ENCODE measurements at regions not wholly inside any gene's neighbourhood (a gene's known extent, or its start where the extent isn't known, plus 50 kb on each side); places are given as distances from the start of the nearest gene placed in this dataset.
"Not testable (repeated sequence)": the region's sequence is repeated elsewhere in the genome, so short reads cannot be mapped to it uniquely, and the experiment has no call there.

- H3K4me1 Mint-ChIP-seq (ENCODE audit: insufficient read depth, unreplicated experiment); DNase-seq (ENCODE audit: unreplicated experiment); BruUV-seq (replicated peaks); H3K36me3 Mint-ChIP-seq (ENCODE audit: insufficient read depth, unreplicated experiment); POLR2A ChIA-PET; H3K9me3 Mint-ChIP-seq (ENCODE audit: unreplicated experiment); intact Hi-C loops (cut with micrococcal nuclease); H3K4me3 Mint-ChIP-seq (ENCODE audit: unreplicated experiment); H3K27ac Mint-ChIP-seq (ENCODE audit: low read depth, unreplicated experiment): not testable (repeated sequence)
- peaks cover 31% of the 10 kb centered on the region for H3K27me3 Mint-ChIP-seq (ENCODE audit: insufficient read depth, unreplicated experiment)
- CTCF ChIA-PET = interaction anchor here (1.2 kb wide), 1 partner anchor 10 kb away, joined by 3 read pairs; no protein-coding TSS in a partner anchor
Measured at GRCh38 chr18:5830902-5831301, 64.4 kb downstream of the TMEM200C start.

GRCh38 chr18:5828913-5829312 is 66.4 kb downstream of the TMEM200C start:
- intact Hi-C loops (cut with micrococcal nuclease) = no loop called here
- BruUV-seq (replicated peaks) = no TSS peak
- no peaks in the 10 kb centered on the region for H3K4me1 Mint-ChIP-seq (ENCODE audit: insufficient read depth, unreplicated experiment)
- H3K27ac Mint-ChIP-seq (ENCODE audit: low read depth, unreplicated experiment) = no peak overlapping the region
- peaks cover 38% of the 10 kb centered on the region for H3K27me3 Mint-ChIP-seq (ENCODE audit: insufficient read depth, unreplicated experiment)
- H3K9me3 Mint-ChIP-seq (ENCODE audit: unreplicated experiment) = no peaks in the 10 kb centered on the region
- no peaks in the 10 kb centered on the region for H3K36me3 Mint-ChIP-seq (ENCODE audit: insufficient read depth, unreplicated experiment)
- no peak overlapping the region for H3K4me3 Mint-ChIP-seq (ENCODE audit: unreplicated experiment)
- TF ChIP-seq, protein P1, sequence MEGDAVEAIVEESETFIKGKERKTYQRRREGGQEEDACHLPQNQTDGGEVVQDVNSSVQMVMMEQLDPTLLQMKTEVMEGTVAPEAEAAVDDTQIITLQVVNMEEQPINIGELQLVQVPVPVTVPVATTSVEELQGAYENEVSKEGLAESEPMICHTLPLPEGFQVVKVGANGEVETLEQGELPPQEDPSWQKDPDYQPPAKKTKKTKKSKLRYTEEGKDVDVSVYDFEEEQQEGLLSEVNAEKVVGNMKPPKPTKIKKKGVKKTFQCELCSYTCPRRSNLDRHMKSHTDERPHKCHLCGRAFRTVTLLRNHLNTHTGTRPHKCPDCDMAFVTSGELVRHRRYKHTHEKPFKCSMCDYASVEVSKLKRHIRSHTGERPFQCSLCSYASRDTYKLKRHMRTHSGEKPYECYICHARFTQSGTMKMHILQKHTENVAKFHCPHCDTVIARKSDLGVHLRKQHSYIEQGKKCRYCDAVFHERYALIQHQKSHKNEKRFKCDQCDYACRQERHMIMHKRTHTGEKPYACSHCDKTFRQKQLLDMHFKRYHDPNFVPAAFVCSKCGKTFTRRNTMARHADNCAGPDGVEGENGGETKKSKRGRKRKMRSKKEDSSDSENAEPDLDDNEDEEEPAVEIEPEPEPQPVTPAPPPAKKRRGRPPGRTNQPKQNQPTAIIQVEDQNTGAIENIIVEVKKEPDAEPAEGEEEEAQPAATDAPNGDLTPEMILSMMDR (IDR thresholded peaks at IDR 0.05; ENCODE audit: unreplicated experiment) = no peak
- no peak for DNase-seq (ENCODE audit: unreplicated experiment)
- CTCF ChIA-PET = interaction anchor here (1.3 kb wide), 1 partner anchor 11 kb away, joined by 3 read pairs; no protein-coding TSS in a partner anchor
- POLR2A ChIA-PET = no interaction called here

DNA sequence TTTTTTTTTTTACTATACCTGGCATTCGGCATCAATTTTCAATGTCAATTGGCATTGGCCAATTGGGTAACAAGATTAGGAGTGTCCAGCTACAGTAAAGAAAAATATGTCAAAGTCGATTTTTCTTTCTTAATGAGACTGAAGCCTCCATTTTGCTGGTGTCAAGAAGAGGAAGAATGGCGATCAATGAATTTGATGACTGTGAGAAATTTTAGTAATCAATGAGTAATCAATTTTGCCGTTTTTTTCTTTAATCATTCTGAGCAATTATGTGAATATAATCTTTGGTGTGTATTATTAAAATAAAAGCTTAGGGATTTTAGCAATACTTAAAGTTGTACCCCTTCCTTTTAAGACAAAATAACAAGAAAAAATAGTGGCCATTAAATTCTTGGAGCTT is 69.7 kb downstream of the TMEM200C start:
- CTCF ChIA-PET = interaction anchor here (0.6 to 1.0 kb wide), 2 partner anchors 226 to 1764 kb away, joined by 3 to 4 read pairs; no protein-coding TSS in a partner anchor
- no peaks in the 10 kb centered on the region for H3K36me3 Mint-ChIP-seq (ENCODE audit: insufficient read depth, unreplicated experiment)
- H3K4me3 Mint-ChIP-seq (ENCODE audit: unreplicated experiment) = no peak overlapping the region
- DNase-seq (ENCODE audit: unreplicated experiment) = no peak
- intact Hi-C loops (cut with micrococcal nuclease) = no loop called here
- H3K9me3 Mint-ChIP-seq (ENCODE audit: unreplicated experiment) = no peaks in the 10 kb centered on the region
- H3K27ac Mint-ChIP-seq (ENCODE audit: low read depth, unreplicated experiment) = no peak overlapping the region
- H3K4me1 Mint-ChIP-seq (ENCODE audit: insufficient read depth, unreplicated experiment) = no peaks in the 10 kb centered on the region
- no TSS peak for BruUV-seq (replicated peaks)
- TF ChIP-seq, protein P1 (IDR thresholded peaks at IDR 0.05; ENCODE audit: unreplicated experiment) = no peak
- POLR2A ChIA-PET = no interaction called here
- H3K27me3 Mint-ChIP-seq (ENCODE audit: insufficient read depth, unreplicated experiment) = peaks cover 44% of the 10 kb centered on the region

DNA sequence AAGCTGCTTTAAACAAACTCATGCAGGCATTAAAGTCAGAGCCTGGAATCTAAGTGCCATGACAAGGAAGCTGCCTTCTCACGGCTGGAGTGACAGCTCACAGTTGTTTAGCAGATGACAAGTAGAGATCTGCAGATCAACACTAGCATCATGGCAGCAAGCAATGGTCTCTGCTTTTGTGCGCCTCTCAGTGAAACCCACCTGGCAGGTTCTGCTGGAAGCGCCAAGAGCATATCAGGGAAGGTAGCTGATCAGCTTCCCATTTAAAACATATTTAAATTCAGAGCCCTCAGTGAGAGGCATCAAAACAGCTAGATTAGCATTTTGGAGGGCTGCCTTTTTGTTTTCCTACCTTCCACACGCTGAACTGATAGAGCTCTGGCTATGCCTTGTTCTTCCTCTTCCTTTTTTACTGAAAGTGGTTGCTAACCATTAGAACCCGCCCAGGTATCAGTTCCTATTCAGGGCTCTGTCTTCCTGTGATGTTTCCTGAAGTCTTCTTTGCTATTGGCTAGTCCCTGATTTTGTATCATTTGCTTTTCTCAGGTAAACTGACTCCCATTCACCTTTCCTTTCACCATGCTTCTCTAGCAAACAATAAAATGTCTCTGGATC is 70.8 kb downstream of the TMEM200C start:
- POLR2A ChIA-PET = no interaction called here
- no peak overlapping the region for H3K27ac Mint-ChIP-seq (ENCODE audit: low read depth, unreplicated experiment)
- no TSS peak for BruUV-seq (replicated peaks)
- H3K9me3 Mint-ChIP-seq (ENCODE audit: unreplicated experiment) = no peaks in the 10 kb centered on the region
- intact Hi-C loops (cut with micrococcal nuclease) = no loop called here
- CTCF ChIA-PET = no interaction called here
- DNase-seq (ENCODE audit: unreplicated experiment) = no peak
- no peaks in the 10 kb centered on the region for H3K36me3 Mint-ChIP-seq (ENCODE audit: insufficient read depth, unreplicated experiment)
- TF ChIP-seq, protein P1 (IDR thresholded peaks at IDR 0.05; ENCODE audit: unreplicated experiment) = no peak
- H3K27me3 Mint-ChIP-seq (ENCODE audit: insufficient read depth, unreplicated experiment) = peaks cover 44% of the 10 kb centered on the region
- no peaks in the 10 kb centered on the region for H3K4me1 Mint-ChIP-seq (ENCODE audit: insufficient read depth, unreplicated experiment)
- H3K4me3 Mint-ChIP-seq (ENCODE audit: unreplicated experiment) = no peak overlapping the region

- no peak for DNase-seq (ENCODE audit: unreplicated experiment)
- H3K27me3 Mint-ChIP-seq (ENCODE audit: insufficient read depth, unreplicated experiment) = no peaks in the 10 kb centered on the region
- POLR2A ChIA-PET = no interaction called here
- H3K4me3 Mint-ChIP-seq (ENCODE audit: unreplicated experiment) = no peak overlapping the region
- TF ChIP-seq, protein P1 (IDR thresholded peaks at IDR 0.05; ENCODE audit: unreplicated experiment) = no peak
- no peak overlapping the region for H3K27ac Mint-ChIP-seq (ENCODE audit: low read depth, unreplicated experiment)
- no TSS peak for BruUV-seq (replicated peaks)
- CTCF ChIA-PET = interaction anchor here (1.5 kb wide), 1 partner anchor 21 kb away, joined by 4 read pairs; no protein-coding TSS in a partner anchor
- no peaks in the 10 kb centered on the region for H3K9me3 Mint-ChIP-seq (ENCODE audit: unreplicated experiment)
- H3K36me3 Mint-ChIP-seq (ENCODE audit: insufficient read depth, unreplicated experiment) = no peaks in the 10 kb centered on the region
- no peaks in the 10 kb centered on the region for H3K4me1 Mint-ChIP-seq (ENCODE audit: insufficient read depth, unreplicated experiment)
- intact Hi-C loops (cut with micrococcal nuclease) = no loop called here
Measured at GRCh38 chr18:5817816-5818215, 77.5 kb downstream of the TMEM200C start.
